ENCODE measurements at regions not wholly inside any gene's neighbourhood (a gene's known extent, or its start where the extent isn't known, plus 50 kb on each side); places are given as distances from the start of the nearest gene placed in this dataset.

DNA sequence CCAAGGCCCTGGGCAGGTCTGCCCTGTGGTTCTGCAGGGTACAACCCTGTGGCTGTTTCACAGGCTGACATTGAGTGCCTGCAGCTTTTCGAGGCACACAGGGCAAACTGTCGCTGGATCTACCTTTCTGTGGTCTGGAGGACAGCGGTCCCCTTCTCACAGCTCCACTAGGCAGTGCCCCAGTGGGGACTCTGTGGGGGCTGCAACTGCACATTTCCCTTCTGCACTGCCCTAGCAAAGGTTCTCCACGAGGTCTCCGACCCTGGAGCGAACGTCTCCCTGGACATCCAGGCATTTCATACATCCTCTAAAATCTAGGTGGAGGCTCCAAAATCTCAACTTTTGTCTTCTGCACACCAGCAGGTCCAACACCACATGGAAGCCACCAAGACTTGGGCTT, 1645.2 kb upstream of the CDH6 start:
- no peak for DNase-seq (ENCODE audit: low spot score)
- in situ Hi-C loops (cut with MboI; ENCODE audit: low sequenced_read_pairs, unreplicated experiment) = no loop called here
- TF ChIP-seq, protein P1, sequence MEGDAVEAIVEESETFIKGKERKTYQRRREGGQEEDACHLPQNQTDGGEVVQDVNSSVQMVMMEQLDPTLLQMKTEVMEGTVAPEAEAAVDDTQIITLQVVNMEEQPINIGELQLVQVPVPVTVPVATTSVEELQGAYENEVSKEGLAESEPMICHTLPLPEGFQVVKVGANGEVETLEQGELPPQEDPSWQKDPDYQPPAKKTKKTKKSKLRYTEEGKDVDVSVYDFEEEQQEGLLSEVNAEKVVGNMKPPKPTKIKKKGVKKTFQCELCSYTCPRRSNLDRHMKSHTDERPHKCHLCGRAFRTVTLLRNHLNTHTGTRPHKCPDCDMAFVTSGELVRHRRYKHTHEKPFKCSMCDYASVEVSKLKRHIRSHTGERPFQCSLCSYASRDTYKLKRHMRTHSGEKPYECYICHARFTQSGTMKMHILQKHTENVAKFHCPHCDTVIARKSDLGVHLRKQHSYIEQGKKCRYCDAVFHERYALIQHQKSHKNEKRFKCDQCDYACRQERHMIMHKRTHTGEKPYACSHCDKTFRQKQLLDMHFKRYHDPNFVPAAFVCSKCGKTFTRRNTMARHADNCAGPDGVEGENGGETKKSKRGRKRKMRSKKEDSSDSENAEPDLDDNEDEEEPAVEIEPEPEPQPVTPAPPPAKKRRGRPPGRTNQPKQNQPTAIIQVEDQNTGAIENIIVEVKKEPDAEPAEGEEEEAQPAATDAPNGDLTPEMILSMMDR (IDR thresholded peaks at IDR 0.05; ENCODE audit: borderline replicate concordance, control extremely low read depth, extremely low read depth, insufficient read depth, missing control alignments) = no peak

GRCh38 chr5:29547236-29547865, 1646.1 kb upstream of the CDH6 start:
- in situ Hi-C loops (cut with MboI; ENCODE audit: low sequenced_read_pairs, unreplicated experiment) = no loop called here
- no peak for DNase-seq (ENCODE audit: low spot score)

DNA sequence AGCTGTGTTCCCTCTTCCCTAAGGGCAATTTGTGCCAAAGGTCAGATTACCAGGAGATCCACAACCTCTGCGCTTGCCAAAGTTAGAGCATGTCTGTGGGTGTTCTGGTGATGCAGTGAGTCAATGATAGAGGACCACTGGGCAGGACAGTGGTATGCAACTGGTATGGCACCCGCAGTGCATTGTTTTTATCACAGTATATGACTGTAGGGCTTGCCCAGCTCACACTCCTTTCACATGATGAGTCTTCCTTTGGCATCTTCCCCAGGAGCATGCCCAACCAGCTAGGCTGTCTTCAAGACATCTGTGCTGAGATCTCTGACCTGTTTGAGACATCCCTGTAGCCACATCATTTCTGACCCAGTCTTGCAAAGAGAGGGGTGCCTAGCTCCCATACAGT, 1650.0 kb upstream of the CDH6 start:
- TF ChIP-seq, protein P1 (IDR thresholded peaks at IDR 0.05; ENCODE audit: borderline replicate concordance, control extremely low read depth, extremely low read depth, insufficient read depth, missing control alignments) = no peak

More at GRCh38 chr5:29547236-29547865, 1646.1 kb upstream of the CDH6 start:
- TF ChIP-seq, protein P1 (IDR thresholded peaks at IDR 0.05; ENCODE audit: borderline replicate concordance, control extremely low read depth, extremely low read depth, insufficient read depth, missing control alignments) = no peak

GRCh38 chr5:29524227-29524626, 1669.3 kb upstream of the CDH6 start:
- no peak for DNase-seq (ENCODE audit: low spot score)
- TF ChIP-seq, protein P1 (IDR thresholded peaks at IDR 0.05; ENCODE audit: borderline replicate concordance, control extremely low read depth, extremely low read depth, insufficient read depth, missing control alignments) = no peak
- in situ Hi-C loops (cut with MboI; ENCODE audit: low sequenced_read_pairs, unreplicated experiment) = no loop called here

More for the DNA sequence above, 1650.0 kb upstream of the CDH6 start:
- no peak for DNase-seq (ENCODE audit: low spot score)
- in situ Hi-C loops (cut with MboI; ENCODE audit: low sequenced_read_pairs, unreplicated experiment) = no loop called here

DNA sequence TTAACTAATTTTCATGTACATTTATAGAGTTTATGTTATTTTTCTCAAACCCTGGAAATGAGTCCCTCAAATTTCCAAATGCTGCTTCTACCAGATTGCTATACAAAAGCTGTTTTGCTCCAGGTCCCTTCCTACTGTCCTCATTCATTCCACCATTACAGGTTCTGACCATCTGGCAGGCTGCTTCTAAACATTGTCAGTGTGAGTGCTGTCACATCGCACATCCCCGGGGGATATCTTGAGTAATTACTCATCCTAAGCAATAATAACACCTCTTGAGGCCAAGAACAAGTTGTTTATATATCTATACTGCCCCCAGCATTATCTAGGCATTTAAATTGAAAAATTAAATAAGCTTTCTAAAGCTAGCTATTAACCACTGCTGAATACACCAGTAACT, 1675.3 kb upstream of the CDH6 start:
- in situ Hi-C loops (cut with MboI; ENCODE audit: low sequenced_read_pairs, unreplicated experiment) = no loop called here
- no peak for DNase-seq (ENCODE audit: low spot score)
- TF ChIP-seq, protein P1 (IDR thresholded peaks at IDR 0.05; ENCODE audit: borderline replicate concordance, control extremely low read depth, extremely low read depth, insufficient read depth, missing control alignments) = no peak

- TF ChIP-seq, protein P1 (IDR thresholded peaks at IDR 0.05; ENCODE audit: borderline replicate concordance, control extremely low read depth, extremely low read depth, insufficient read depth, missing control alignments) = no peak
- DNase-seq (ENCODE audit: low spot score) = no peak
- in situ Hi-C loops (cut with MboI; ENCODE audit: low sequenced_read_pairs, unreplicated experiment) = no loop called here
These were observed 1677.3 kb upstream of the CDH6 start for GRCh38 chr5:29516224-29516623.

Data from GM13976 (cell line).